SU-DHL-6 (cell line): ENCODE measurements at regions not wholly inside any gene's neighbourhood (a gene's known extent, or its start where the extent isn't known, plus 50 kb on each side); places are given as distances from the start of the nearest gene placed in this dataset.

ENCODE experiments used
- H2AFZ ChIP-seq: fragments of 200-600 bp; sonication (generic); 2 replicates; pipeline ENCODE4 v1.6.1; 2014; ENCODE audit warnings: low read depth, mild to moderate bottlenecking, moderate library complexity, mixed read lengths, antibody characterized with exemption, low read length; ENCODE audit not compliant: severe bottlenecking
- H3F3A ChIP-seq: fragments of 200-600 bp; shearing (Covaris generic); 2 replicates; pipeline ENCODE4 v1.6.0; 2016; ENCODE audit warnings: antibody characterized with exemption, mild to moderate bottlenecking; ENCODE audit not compliant: insufficient read depth
- H3K27ac ChIP-seq: fragments of 200-600 bp; sonication (generic); 2 replicates; pipeline ENCODE4 v1.5.1; 2016; ENCODE audit warnings: low read depth, mild to moderate bottlenecking, low read length, moderate library complexity, mixed read lengths
- H3K27me3 ChIP-seq: fragments of 200-600 bp; sonication (generic), shearing (Covaris generic); 2 replicates; pipeline ENCODE4 v1.6.0; 2014; ENCODE audit warnings: mild to moderate bottlenecking, low read length
- H3K36me3 ChIP-seq: fragments of 200-600 bp; sonication (generic); 2 replicates; pipeline ENCODE4 v1.6.1; 2014; ENCODE audit warnings: mild to moderate bottlenecking, low read length, mixed read lengths
- H3K4me2 ChIP-seq: fragments of 300-600, 200-600 bp; shearing (Covaris generic), sonication (generic); 2 replicates; pipeline ENCODE4 v1.6.0; 2014; ENCODE audit warnings: low read length, low read depth, mild to moderate bottlenecking; ENCODE audit not compliant: poor library complexity, severe bottlenecking
- H3K4me3 ChIP-seq: fragments of 200-600 bp; sonication (generic); 2 replicates; pipeline ENCODE4 v1.5.1; 2014; ENCODE audit warnings: antibody characterized with exemption, low read length, mild to moderate bottlenecking, mixed read lengths; ENCODE audit not compliant: insufficient read depth, poor library complexity, severe bottlenecking
- H3K79me2 ChIP-seq: fragments of 200-600 bp; sonication (generic); 2 replicates; pipeline ENCODE4 v1.6.1; 2014; ENCODE audit warnings: mild to moderate bottlenecking, low read length, moderate library complexity; ENCODE audit not compliant: insufficient read depth
- H3K9ac ChIP-seq: fragments of 200-600 bp; sonication (generic); 2 replicates; pipeline ENCODE4 v1.7.0; 2014; ENCODE audit warnings: mild to moderate bottlenecking, low read length
- H3K9me2 ChIP-seq: fragments of 200-600 bp; sonication (generic); replicated peaks from 2 replicates; pipeline ENCODE4 v1.6.1; 2014; ENCODE audit warnings: low read length; ENCODE audit not compliant: insufficient read depth
- H3K9me3 ChIP-seq: fragments of 200-600 bp; sonication (generic); 2 replicates; pipeline ENCODE4 v1.6.1; 2014; ENCODE audit warnings: low read length, mixed read lengths; ENCODE audit not compliant: insufficient read depth
- H4K20me1 ChIP-seq: fragments of 200-600 bp; sonication (generic); 2 replicates; pipeline ENCODE4 v1.6.1; 2014; ENCODE audit warnings: low read depth, mild to moderate bottlenecking, antibody characterized with exemption, low read length, moderate library complexity, mixed read lengths
- CTCF ChIP-seq: fragments of 200-600 bp; sonication (generic); IDR thresholded peaks from one replicate; pipeline ENCODE4 v1.5.1; 2017; ENCODE audit warnings: antibody characterized with exemption, mild to moderate bottlenecking, low read length, moderate library complexity; ENCODE audit not compliant: insufficient read depth, poor library complexity, severe bottlenecking
- EZH2phosphoT487 ChIP-seq: fragments of 200-600 bp; sonication (generic), shearing (Covaris generic); conservative IDR thresholded peaks from 2 replicates; pipeline ENCODE4 v1.6.1; 2018; ENCODE audit warnings: mild to moderate bottlenecking, antibody characterized with exemption, low read length, moderate library complexity, mixed read lengths

DNA sequence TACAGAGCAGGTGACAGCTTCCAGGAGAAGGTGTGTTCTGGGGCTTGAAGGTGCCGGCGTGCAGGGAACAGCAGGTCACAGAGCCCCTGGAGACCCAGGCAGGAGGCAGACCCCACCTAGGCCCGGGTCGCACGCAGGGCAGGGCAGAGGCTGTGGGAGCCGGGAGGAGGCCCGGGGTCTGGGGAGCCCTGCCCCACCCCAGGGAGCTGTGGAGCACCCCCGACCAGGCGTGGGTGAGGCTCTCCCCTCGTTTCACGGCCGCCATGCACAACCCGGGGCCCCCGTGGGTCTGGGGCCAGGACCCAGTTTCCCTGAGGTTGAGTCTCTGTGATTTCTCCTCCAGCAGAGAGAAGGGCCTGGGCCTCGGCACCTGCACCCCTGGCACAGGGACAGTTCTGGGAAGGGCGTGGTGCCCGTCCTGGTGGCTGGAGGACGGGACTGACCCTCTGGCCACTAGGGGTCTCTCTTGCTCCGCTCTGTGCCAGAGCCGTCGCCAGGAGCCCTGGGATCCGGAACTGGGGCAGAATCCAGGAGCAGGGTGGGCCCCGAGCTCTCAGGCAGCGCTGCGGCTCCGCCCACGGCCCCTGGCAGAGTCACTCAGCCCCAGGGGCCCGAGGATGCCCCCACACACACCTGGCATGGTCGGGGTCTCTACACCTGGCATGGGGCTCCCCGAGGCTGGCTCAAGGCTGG lies 75.2 kb upstream of the FBRSL1 start:
- Histone ChIP-seq H3K9ac (no peak overlapping the region), H3K27ac (no peak overlapping the region), H3K27me3 (no peaks in the 10 kb centered on the region), H3K4me3 (no peak overlapping the region), H3F3A (no peaks in the 10 kb centered on the region), H3K36me3 (no peaks in the 10 kb centered on the region), H4K20me1 (no peaks in the 10 kb centered on the region), H2AFZ (no peak overlapping the region), H3K79me2 (no peaks in the 10 kb centered on the region), H3K9me2 (no peaks in the 10 kb centered on the region), H3K9me3 (no peaks in the 10 kb centered on the region), H3K4me2 (no peak overlapping the region)
- TF ChIP-seq EZH2phosphoT487 (no peak), CTCF (peak; percentile 65)

DNA sequence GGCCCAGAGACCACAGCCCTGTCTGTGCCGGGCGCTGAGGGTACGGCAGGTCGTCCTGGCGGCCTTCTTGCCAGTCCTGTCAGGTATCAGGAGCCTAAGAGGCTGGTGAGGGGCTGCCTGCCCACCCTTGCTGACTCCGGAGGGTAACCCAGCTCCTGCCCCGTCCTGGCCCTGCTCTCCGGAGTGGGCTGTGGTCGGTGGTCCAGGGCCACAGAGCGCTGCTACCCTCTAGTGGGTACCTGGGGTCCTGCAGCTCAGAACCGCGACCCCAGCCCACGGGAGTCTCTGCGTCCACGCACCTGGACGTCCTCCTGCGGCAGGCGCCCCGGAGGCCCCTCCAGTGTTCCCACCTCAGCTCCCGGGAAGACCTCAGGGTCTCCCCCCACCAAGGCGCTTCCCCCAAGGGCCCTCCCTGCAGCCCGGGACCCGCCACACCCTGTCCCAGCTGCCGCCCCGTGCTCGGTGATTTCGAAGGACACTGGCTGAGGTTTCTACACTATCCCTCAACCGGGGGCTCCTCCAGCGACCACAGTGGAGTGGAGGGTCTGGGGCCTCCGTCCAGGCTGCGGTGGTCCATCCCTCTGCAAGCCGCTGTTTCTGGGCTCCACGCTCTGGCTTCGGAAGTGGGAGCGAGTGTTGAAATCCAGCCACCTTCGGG lies 75.9 kb upstream of the FBRSL1 start:
- Histone ChIP-seq H3F3A (no peaks in the 10 kb centered on the region), H3K9me3 (no peaks in the 10 kb centered on the region), H3K9ac (no peak overlapping the region), H3K9me2 (no peaks in the 10 kb centered on the region), H3K27me3 (no peaks in the 10 kb centered on the region), H3K4me3 (no peak overlapping the region), H3K79me2 (no peaks in the 10 kb centered on the region), H3K4me2 (no peak overlapping the region), H4K20me1 (no peaks in the 10 kb centered on the region), H3K27ac (no peak overlapping the region), H2AFZ (no peak overlapping the region), H3K36me3 (no peaks in the 10 kb centered on the region)
- TF ChIP-seq CTCF (peak; percentile 20), EZH2phosphoT487 (no peak)

GRCh38 chr12:132411457-132411856 lies 78.5 kb upstream of the FBRSL1 start:
- H3K9ac ChIP-seq: no peak overlapping the region
- no peak overlapping the region for H3K27ac ChIP-seq
- H3K79me2 ChIP-seq: no peaks in the 10 kb centered on the region
- H3K4me3 ChIP-seq: no peak overlapping the region
- no peaks in the 10 kb centered on the region for H3K36me3 ChIP-seq
- no peaks in the 10 kb centered on the region for H3F3A ChIP-seq
- H3K4me2 ChIP-seq: no peak overlapping the region
- H3K27me3 ChIP-seq: no peaks in the 10 kb centered on the region
- no peaks in the 10 kb centered on the region for H3K9me2 ChIP-seq
- H4K20me1 ChIP-seq: no peaks in the 10 kb centered on the region
- no peak overlapping the region for H2AFZ ChIP-seq
- TF ChIP-seq EZH2phosphoT487: no peak
- TF ChIP-seq CTCF: no peak
- no peaks in the 10 kb centered on the region for H3K9me3 ChIP-seq
